ENCODE measurements at regions not wholly inside any gene's neighbourhood (a gene's known extent, or its start where the extent isn't known, plus 50 kb on each side); places are given as distances from the start of the nearest gene placed in this dataset.

DNA sequence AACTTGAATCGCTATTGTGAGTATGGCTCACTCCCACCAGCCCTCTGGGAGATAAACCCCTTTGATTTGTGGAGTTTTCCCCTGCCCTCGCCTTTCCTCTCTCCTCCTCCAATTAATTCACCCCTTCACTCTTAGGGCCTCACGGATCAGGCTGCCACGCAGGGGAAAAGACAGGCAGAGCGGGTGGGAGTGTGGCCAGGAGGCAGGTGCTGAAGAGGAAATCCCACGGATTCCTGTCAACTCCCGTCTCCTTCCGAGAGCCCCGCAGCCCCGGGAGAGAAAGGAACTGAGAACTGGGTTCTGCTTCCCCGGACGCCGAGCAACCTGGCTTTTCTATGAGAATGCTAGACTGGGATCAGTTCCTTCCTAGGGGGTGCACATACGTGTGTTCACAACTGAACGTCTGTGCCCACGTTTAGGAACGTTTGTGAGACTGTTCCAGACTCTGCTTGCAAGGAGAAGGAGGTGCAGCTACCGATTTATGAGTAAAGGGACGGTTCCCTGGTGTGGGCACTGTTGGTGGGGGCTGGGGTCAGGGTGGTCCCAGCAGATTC is 314.5 kb upstream of the TLE4 start:
- TF ChIP-seq CTCF (IDR thresholded peaks at IDR 0.05; ENCODE audit: low read length, missing control alignments): no peak
- DNase-seq (ENCODE audit: low read depth): no peak
- H3K4me3 ChIP-seq (replicated peaks; ENCODE audit: low read depth, low read length): no peak overlapping the region

DNA sequence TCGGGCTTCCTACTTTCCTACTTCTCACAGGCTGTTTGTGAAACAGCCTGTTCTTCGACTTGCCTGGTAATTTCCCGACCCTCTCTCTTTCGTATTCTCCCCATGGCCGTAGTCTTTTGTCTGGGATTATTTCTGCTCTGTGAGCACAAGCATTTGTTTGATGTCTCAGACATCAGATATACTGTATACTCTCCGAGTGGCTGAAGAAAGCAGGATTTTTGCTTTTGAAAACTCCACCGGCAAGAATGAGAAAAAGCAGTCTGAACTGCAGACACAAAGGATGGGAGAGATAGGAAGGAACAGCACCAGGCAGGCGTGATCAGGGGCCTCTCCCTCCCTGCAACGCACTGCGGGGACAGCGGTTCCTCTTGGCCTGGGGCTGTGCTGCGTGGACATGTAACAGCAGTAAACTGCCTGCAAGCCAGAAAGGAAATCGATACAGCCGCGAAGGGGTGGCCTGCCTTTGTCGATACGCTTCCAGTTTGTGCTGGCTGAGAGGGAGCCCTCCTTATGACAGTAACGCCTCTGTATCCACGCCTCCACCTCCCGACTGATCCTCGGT is 313.9 kb upstream of the TLE4 start:
- no peak for DNase-seq (ENCODE audit: low read depth)
- no peak for TF ChIP-seq CTCF (IDR thresholded peaks at IDR 0.05; ENCODE audit: low read length, missing control alignments)
- no peak overlapping the region for H3K4me3 ChIP-seq (replicated peaks; ENCODE audit: low read depth, low read length)

GRCh38 chr9:79259858-79260257 is 311.9 kb upstream of the TLE4 start:
- DNase-seq (ENCODE audit: low read depth): no peak
- TF ChIP-seq CTCF (IDR thresholded peaks at IDR 0.05; ENCODE audit: low read length, missing control alignments): no peak

GRCh38 chr9:79263628-79264027 is 308.1 kb upstream of the TLE4 start:
- DNase-seq (ENCODE audit: low read depth): no peak
- no peak overlapping the region for H3K4me3 ChIP-seq (replicated peaks; ENCODE audit: low read depth, low read length)

More at GRCh38 chr9:79259858-79260257, 311.9 kb upstream of the TLE4 start:
- H3K4me3 ChIP-seq (replicated peaks; ENCODE audit: low read depth, low read length): no peak overlapping the region

GRCh38 chr9:79264041-79264440 is 307.7 kb upstream of the TLE4 start:
- H3K4me3 ChIP-seq (replicated peaks; ENCODE audit: low read depth, low read length): no peak overlapping the region
- no peak for TF ChIP-seq CTCF (IDR thresholded peaks at IDR 0.05; ENCODE audit: low read length, missing control alignments)

More at GRCh38 chr9:79263628-79264027, 308.1 kb upstream of the TLE4 start:
- TF ChIP-seq CTCF (IDR thresholded peaks at IDR 0.05; ENCODE audit: low read length, missing control alignments): no peak

DNA sequence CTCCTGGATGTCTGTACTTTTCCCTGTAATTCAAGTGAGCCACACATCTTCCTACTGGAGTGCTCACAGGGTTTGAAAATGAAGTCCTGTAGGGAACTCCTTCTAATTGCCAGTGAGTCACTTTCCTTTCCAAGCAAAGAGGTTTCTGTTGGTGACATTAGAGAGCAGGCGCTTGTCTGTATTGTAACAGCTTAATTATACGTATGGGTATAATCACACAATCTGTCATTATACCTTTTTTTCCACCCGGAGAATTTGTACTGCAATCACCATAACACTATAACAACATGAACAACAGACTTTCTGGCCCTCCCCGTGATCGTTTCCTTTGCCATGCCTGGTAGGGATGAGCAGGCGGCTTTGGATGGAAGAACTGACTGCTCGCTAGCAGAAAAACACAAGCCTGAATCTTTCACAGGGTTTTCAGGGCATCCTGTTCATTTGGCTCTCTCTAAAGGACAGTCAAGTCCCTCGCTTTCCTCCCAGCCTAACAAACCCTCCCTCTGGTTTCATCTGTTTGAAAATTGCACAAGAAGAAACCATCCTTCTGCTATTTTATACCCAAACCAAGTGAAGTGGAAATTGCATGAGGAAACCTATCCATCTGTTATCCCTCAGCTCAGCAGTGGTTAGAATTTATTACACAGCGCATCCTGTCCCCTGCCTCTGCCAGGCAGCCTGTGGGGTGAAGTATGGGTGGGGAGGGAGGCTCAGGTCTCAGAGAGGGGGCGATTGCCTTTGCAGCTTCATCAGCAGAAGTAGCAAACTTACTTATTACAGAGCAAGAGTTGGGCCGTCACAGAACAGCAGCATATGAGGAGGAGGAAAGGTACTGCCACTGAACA is 307.0 kb upstream of the TLE4 start:
- DNase-seq (ENCODE audit: low read depth): no peak
- H3K4me3 ChIP-seq (replicated peaks; ENCODE audit: low read depth, low read length): no peak overlapping the region
- no peak for TF ChIP-seq CTCF (IDR thresholded peaks at IDR 0.05; ENCODE audit: low read length, missing control alignments)

More at GRCh38 chr9:79264041-79264440, 307.7 kb upstream of the TLE4 start:
- no peak for DNase-seq (ENCODE audit: low read depth)

Data from fibroblast of pulmonary artery (primary cell).